Peyer's patch (tissue), 4 donors: ENCODE measurements at regions not wholly inside any gene's neighbourhood (a gene's known extent, or its start where the extent isn't known, plus 50 kb on each side); places are given as distances from the start of the nearest gene placed in this dataset.

ENCODE experiments used
- CTCF ChIP-seq, 6 experiments: fragments of 450-650 bp in 4 of 6; fragments of 200-600 bp in 2 of 6; sonication (generic) in 1 of 6; IDR thresholded peaks; one replicate each; pipeline ENCODE4 v1.5.1; 2017 to 2019; ENCODE audit warnings: antibody characterized with exemption in 6 of 6, mild to moderate bottlenecking in 3 of 6, moderate library complexity in 1 of 6
- POLR2A ChIP-seq, 2 donors: fragments of 450-650 bp; IDR thresholded peaks; one replicate each; pipeline ENCODE4 v1.5.1; 2017; ENCODE audit warnings: antibody characterized with exemption in 2 of 2, mild to moderate bottlenecking in 2 of 2, moderate library complexity in 2 of 2

GRCh38 chr2:61704364-61704763 is 149.5 kb downstream of the FAM161A start:
- no peak for TF ChIP-seq CTCF (IDR thresholded peaks at IDR 0.05)
- no peak for TF ChIP-seq POLR2A (IDR thresholded peaks at IDR 0.05)
